H7 (cell line): ENCODE measurements at regions not wholly inside any gene's neighbourhood (a gene's known extent, or its start where the extent isn't known, plus 50 kb on each side); places are given as distances from the start of the nearest gene placed in this dataset.
A peak's percentile ranks its signal among the peaks of the same experiment; 100 is the strongest.
"Not testable (repeated sequence)": the region's sequence is repeated elsewhere in the genome, so short reads cannot be mapped to it uniquely, and the experiment has no call there.

Source experiments
- DNase-seq: peaks from one replicate; pipeline ENCODE4 v3.0.0; 2012
- H3K27me3 ChIP-seq: 2 replicates; pipeline ENCODE4 v1.6.0; 2011; ENCODE audit warnings: mild to moderate bottlenecking, low read length; ENCODE audit not compliant: control insufficient read depth, insufficient read depth
- H3K36me3 ChIP-seq: replicated peaks from 2 replicates; pipeline ENCODE4 v1.5.1; 2011; ENCODE audit warnings: low read length; ENCODE audit not compliant: control insufficient read depth, insufficient read depth
- H3K4me3 ChIP-seq: 2 replicates; pipeline ENCODE4 v1.5.1; 2011; ENCODE audit warnings: low read depth, mild to moderate bottlenecking, control low read depth, low read length, moderate library complexity; ENCODE audit not compliant: insufficient read depth

GRCh38 chr12:7591531-7591930 lies 74.2 kb downstream of the APOBEC1 start:
- DNase-seq, result no peak
- H3K27me3 ChIP-seq, result no peaks in the 10 kb centered on the region
- no peaks in the 10 kb centered on the region for H3K36me3 ChIP-seq
- no peak overlapping the region for H3K4me3 ChIP-seq

- H3K27me3 ChIP-seq, DNase-seq, H3K4me3 ChIP-seq, H3K36me3 ChIP-seq: not testable (repeated sequence)
Measured at GRCh38 chr12:7590085-7590484, 75.6 kb downstream of the APOBEC1 start.

DNA sequence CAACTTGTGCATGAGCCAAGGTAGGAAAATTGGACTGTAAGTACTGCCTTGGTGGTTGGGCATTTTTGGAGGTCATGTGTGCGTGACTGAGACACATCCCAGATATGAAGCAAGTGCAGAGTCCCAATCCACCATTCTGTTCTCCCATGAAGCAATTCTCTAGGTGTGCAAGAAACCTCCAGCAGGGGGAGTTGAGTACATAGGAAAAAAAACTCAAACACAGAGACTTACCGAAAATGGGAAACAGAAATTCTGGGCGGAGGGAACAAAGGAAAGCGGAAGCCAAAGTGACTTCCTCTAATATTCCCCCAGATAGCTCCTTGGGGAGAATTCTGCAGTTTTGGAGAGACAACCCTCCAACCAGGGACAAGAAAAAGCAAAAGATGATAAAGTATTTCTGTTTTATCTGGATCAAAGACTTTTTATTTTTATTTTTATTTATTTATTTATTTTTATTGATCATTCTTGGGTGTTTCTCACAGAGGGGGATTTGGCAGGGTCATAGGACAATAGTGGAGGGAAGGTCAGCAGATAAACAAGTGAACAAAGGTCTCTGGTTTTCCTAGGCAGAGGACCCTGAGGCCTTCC lies 76.9 kb downstream of the APOBEC1 start:
- H3K27me3 ChIP-seq, H3K36me3 ChIP-seq, H3K4me3 ChIP-seq: not testable (repeated sequence)
- DNase-seq, result peak; percentile 44

- not testable (repeated sequence) for H3K4me3 ChIP-seq, DNase-seq, H3K27me3 ChIP-seq, H3K36me3 ChIP-seq
Measured at GRCh38 chr12:7584137-7584536, 80.6 kb upstream of the CD163 start.

DNA sequence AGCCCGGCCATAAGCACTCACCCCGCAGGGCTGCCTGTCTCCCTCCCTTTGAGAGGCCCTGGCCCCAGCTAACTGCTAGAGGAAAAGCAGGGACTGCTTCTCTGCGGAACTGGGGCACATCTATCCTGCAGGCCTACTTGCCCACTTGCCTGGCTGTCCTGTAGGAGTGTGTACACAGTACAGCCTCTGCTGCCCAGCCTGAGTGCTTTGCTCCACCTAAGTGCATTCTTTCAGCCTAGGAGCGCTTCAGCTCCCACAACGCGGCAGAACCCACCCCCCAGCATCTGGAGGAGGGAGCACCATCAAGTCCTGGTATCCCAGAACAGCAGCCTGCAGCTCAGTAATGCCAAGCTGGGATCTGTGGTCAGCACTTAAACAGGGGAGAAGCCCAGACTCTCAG lies 79.9 kb upstream of the CD163 start:
- no peak overlapping the region for H3K4me3 ChIP-seq
- no peaks in the 10 kb centered on the region for H3K27me3 ChIP-seq
- no peaks in the 10 kb centered on the region for H3K36me3 ChIP-seq
- DNase-seq, result no peak

- Histone ChIP-seq H3K36me3 (no peaks in the 10 kb centered on the region), H3K4me3 (no peak overlapping the region), H3K27me3 (no peaks in the 10 kb centered on the region)
- no peak for DNase-seq
Measured at GRCh38 chr12:7582796-7583195, 79.2 kb upstream of the CD163 start.

- Histone ChIP-seq H3K36me3 (no peaks in the 10 kb centered on the region), H3K4me3 (no peak overlapping the region), H3K27me3 (no peaks in the 10 kb centered on the region)
- no peak for DNase-seq
Measured at GRCh38 chr12:7581625-7582024, 78.0 kb upstream of the CD163 start.

DNA sequence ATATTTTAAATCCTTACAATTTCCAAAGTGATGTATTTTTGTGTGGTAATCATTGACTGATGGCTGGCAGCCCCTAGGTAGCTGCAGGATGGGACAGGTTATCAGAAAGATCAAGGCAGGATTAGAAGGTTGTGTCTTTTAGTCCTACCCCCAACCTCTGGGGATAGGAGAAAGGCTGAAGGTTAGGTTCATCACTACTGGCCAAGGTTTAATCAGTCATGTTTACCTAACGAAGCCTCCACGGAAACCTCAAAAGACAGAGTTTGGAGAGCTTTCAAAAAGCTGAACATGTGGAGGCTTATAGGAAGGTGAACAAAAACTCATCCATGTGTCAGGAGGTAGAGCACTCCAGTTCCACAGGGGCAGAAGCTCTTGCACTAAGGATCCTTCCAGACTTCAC lies 77.5 kb upstream of the CD163 start:
- no peak for DNase-seq
- H3K27me3 ChIP-seq, result no peaks in the 10 kb centered on the region
- no peak overlapping the region for H3K4me3 ChIP-seq
- no peaks in the 10 kb centered on the region for H3K36me3 ChIP-seq

- Histone ChIP-seq H3K4me3 (no peak overlapping the region), H3K27me3 (no peaks in the 10 kb centered on the region), H3K36me3 (no peaks in the 10 kb centered on the region)
- no peak for DNase-seq
Measured at GRCh38 chr12:7571257-7571656, 67.7 kb upstream of the CD163 start.

GRCh38 chr12:7557227-7557626 lies 53.6 kb upstream of the CD163 start:
- Histone ChIP-seq H3K4me3 (no peak overlapping the region), H3K27me3 (no peaks in the 10 kb centered on the region), H3K36me3 (no peaks in the 10 kb centered on the region)
- no peak for DNase-seq

GRCh38 chr12:7555752-7556151 lies 52.2 kb upstream of the CD163 start:
- DNase-seq, result no peak
- Histone ChIP-seq H3K36me3 (no peaks in the 10 kb centered on the region), H3K27me3 (no peaks in the 10 kb centered on the region), H3K4me3 (no peak overlapping the region)

DNA sequence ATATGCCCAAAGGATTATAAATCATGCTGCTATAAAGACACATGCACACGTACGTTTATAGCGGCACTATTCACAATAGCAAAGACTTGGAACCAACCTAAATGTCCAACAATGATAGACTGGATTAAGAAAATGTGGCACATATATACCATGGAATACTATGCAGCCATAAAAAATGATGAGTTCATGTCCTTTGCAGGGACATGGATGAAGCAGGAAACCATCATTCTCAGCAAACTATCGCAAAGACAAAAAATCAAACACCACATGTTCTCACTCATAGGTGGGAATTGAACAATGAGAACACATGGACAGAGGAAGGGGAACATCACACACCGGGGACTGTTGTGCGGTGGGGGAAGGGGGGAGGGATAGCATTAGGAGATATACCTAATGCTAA lies 51.3 kb upstream of the CD163 start:
- DNase-seq, H3K27me3 ChIP-seq, H3K4me3 ChIP-seq, H3K36me3 ChIP-seq: not testable (repeated sequence)
